ENCODE measurements at regions not wholly inside any gene's neighbourhood (a gene's known extent, or its start where the extent isn't known, plus 50 kb on each side); places are given as distances from the start of the nearest gene placed in this dataset.

GRCh38 chr15:31758126-31758525, 272.2 kb upstream of the CHRNA7 start:
- TF ChIP-seq POLR2A (IDR thresholded peaks at IDR 0.05; ENCODE audit: low read depth, low read length), result no peak
- no peak for TF ChIP-seq EZH2 (IDR thresholded peaks at IDR 0.05; ENCODE audit: borderline replicate concordance, low read depth, low read length, severe bottlenecking)
- TF ChIP-seq MYC (IDR thresholded peaks at IDR 0.05; ENCODE audit: low read depth, low read length), result no peak
- no peak for TF ChIP-seq CTCF (IDR thresholded peaks at IDR 0.05; ENCODE audit: extremely low read depth in 1 of 2, insufficient read depth in 1 of 2, low read depth in 1 of 2, low read length in 2 of 2)
- TF ChIP-seq POLR2AphosphoS5 (IDR thresholded peaks at IDR 0.05; ENCODE audit: insufficient read depth, low read depth, low read length), result no peak
- TF ChIP-seq JUN (IDR thresholded peaks at IDR 0.05; ENCODE audit: borderline replicate concordance, insufficient read depth, insufficient read length, low read depth), result no peak

Data from endothelial cell of umbilical vein (primary cell).